HEK293T (cell line): ENCODE measurements at regions not wholly inside any gene's neighbourhood (a gene's known extent, or its start where the extent isn't known, plus 50 kb on each side); places are given as distances from the start of the nearest gene placed in this dataset.

Experiments
- ARNT ChIP-seq: fragments of 450-650 bp; IDR thresholded peaks from 2 replicates; pipeline ENCODE4 v1.6.1; 2017; ENCODE audit warnings: mild to moderate bottlenecking
- FOXK2 ChIP-seq: fragments of 450-650 bp; IDR thresholded peaks from 2 replicates; pipeline ENCODE4 v1.6.1; 2016; ENCODE audit warnings: mild to moderate bottlenecking
- LEF1 ChIP-seq: fragments of 450-650 bp; IDR thresholded peaks from 2 replicates; pipeline ENCODE4 v1.6.1; 2017; ENCODE audit warnings: mild to moderate bottlenecking, borderline replicate concordance

- TF ChIP-seq ARNT (no peak), LEF1 (no peak), FOXK2 (no peak)
Observed at GRCh38 chr12:113655919-113656318, 184.2 kb upstream of the LHX5 start.
